ENCODE measurements at regions not wholly inside any gene's neighbourhood (a gene's known extent, or its start where the extent isn't known, plus 50 kb on each side); places are given as distances from the start of the nearest gene placed in this dataset.

DNA sequence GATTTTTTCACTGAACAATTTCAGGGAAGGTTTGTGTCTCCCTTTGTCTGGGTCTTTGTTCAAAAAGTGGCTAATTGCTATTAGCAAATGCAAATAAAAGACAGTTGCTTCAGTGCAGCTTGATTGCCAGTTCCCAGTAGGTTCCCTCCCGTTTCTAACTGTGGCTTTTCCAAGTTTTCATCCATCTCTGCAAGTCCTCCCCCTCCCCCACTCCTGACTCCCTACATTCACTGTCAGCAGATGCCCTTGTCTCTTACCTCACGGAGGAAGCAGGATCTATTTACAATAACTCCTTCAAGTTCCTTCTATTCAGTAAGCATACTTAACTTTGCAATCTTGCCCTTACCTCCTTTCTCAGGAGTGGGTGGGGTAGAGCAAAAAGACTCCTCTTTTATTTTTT, 55.4 kb upstream of the SCEL start:
- DNase-seq: no peak

DNA sequence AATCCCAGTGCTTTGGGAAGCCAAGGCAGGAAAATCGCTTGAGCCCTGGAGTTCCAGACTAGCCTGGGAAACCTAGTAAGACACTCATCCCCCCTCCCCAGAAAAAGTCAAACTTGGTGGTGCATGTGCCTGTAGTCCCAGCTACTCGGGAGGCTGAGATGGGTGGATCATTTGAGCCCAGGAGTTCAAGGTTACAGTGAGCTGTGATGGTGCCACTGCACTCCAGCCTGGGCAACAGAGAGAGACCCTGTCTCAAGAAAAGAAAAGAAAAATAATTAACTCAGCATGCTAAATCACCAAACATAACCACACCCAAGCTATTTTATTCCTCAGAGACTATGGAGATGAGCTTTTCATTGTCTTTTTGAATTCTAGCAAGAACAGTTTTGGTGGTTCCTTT, 56.2 kb upstream of the SCEL start:
- no peak for DNase-seq

DNA sequence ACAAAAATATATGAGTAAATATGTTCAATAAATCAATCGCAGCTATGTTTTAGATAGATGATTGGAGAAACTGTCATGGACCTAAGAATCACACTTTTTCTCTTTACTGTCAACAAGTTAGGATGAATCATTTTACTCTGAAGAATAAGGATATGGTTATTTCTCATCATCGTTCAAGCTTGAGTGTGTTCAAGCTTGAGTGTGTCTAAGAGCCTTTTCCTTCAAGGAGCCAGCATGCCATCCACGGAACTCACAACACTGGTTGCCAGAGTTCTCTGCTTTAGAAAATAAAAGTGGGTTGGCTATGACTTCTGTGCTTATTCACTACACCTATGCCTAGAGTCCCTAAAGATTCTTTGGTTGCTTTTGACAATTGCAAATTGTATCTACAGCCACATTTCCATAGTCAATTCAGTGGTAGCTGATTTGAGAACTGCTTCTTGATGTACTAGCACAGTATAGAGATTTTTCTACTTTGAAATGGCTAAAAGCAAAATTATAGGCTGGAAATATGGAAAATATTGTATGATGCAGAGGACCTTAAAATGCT, 58.1 kb upstream of the SCEL start:
- no peak for DNase-seq

DNA sequence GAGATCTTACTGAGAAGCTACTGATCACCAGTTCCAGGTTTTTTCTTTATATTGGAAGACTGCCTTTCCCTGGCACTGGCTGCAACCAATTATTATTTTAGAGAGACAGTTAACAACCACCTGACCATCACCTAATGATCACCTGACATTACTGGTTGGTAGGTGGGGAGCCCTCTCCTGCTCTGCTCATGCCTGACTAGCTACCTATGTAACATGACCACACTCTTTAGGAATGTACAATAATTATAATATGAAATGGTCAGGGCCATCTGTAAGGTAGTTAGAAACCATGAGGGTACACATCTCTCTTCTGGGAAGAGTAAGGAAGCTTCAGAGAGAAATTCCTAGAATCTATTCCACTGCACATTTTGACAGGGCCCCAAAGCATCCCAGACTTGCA, 59.0 kb upstream of the SCEL start:
- no peak for DNase-seq

DNA sequence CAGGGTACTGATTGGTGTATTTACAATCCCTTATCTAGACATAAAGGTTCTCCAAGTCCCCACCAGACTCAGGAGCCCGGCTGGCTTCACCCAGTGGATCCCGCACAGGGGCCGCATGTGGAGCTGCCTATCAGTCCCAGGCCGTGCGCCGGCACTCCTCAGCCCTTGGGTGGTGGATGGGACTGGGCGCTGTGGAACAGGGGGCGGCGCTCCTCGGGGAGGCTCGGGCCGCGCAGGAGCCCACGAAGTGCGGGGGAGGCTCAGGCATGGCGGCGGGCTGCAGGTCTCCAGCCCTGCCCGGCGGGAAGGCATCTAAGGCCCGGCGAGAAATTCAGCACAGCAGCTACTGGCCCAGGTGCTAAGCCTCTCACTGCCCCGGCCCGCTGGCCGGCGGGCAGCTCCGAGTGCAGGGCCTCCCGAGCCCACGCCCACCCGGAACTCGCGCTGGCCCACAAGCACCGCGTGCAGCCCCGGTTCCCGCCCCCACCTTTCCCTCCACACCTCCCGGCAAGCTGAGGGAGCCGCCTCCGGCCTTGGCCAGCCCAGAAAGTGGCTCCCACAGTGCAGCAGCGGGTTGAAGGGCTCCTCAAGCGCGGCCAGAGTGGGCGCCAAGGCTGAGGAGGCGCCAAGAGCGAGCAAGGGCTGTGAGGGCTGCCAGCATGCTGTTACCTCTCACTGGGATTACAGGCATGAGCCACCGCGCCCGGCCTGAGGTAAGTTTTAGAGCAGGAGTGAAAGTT, 60.0 kb upstream of the SCEL start:
- DNase-seq: no peak

DNA sequence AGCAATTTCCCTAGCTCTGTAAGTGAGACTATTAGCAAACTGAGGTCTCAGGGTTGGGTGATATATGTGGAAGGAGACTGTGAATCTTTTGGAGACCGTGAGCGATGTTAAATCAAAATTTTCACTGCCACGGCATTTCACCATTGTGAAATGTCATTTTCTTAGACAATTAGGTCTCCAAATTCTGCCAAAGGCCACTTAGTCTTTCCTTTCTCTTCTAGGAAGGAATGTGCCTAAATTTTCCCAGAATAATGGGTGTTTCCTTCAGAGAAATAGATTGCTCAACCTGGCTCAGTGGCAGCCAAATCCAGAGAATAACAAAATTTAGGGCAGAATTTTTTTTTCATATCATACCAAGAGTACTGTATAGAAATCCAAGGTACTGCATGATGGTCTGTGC, 64.5 kb upstream of the SCEL start:
- DNase-seq: no peak

DNA sequence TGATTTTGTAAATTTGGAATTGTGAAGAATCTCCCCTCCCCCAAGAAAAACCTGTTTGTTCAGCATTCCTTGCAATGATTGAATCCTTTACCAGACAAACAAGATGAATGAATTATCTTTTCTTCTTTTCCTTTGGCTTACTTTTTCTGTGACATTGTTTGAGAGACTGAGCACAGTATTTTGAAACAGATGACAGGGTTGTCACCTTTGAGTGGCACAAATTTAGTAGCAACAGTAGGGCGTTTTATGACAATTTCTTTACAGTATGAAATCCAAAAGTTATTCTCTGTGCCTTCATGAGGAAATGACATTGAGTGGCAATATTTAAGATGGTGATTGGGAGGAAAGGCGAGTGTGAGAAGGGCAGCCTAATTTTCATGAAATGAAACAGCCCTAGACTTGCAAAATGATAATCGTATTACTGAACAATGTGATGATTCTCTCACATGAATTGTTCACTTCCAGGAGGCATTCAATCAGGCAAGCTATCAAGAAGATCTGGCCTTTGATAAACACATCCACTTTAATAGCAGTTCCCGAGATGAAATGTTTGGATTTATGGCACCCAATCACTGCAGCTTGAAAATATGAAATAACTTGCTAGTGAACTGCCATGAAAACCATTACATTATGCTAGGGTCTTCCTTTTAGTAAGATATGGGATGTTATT, 68.6 kb upstream of the SCEL start:
- no peak for DNase-seq

DNA sequence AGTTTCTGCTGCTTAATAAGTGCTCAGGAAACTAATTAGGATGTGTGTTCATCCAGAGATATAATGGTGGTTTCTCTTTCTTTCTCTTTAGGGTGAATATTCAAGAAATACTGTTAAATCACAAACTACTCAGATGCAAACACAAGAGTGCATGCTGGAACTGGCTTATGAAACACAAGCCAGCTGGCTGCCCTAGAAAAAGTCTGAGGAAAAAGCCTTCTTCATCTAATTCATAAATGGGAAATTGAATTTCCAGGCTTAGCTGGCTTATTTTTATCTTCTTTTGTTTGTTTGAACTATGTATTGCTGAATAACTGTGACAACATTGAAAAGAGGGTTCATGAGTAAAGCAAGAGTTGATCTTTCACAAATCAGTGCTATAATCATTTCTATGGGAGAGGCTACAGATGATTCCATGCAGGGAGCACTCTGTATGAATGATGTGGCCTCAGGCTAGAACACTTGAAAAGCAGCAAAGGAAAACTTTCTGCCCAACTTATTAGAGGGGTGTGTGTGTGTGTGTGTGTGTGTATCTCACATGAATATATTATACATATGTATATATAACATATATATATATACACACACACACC, 69.8 kb upstream of the SCEL start:
- no peak for DNase-seq

DNA sequence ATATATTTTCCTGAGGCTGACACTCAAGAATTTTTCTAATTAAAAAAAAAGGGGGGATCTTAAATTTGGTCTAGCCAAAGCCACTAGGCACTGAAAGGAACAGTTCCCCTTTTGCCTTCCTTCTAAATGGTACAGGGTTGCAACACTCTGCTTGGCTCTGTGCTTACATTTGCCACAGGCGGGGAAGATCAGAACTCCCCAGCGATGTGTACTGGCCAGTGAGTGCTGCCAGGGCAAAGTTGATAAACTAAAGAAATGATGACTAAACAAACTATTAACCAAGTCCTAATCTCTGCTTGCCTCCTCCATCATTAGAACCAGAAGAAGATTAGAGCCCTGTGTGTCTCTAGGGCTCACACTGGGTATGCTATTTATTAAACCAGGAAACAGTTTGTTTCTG, 75.3 kb upstream of the SCEL start:
- peak in 1 of 56 donors; percentile 24 for DNase-seq

DNA sequence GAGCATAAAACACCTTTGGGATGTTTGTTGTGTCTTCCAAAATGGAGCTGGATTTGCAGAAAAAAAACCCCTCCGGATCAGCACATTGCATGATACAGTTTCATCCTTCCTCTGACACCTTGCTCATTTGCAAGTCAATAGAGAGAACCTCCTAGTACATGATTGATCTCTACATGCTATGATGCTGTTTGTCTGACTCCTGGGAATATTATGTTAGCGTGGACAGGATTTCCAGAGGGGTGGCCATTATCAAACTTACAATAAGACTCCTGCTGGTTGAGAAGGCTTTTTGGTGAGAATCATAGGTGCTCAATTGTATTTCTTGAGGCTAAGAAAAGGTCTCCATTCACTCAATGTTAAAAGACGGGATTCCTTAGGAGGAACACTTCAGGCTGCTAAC, 75.9 kb upstream of the SCEL start:
- DNase-seq: no peak

DNA sequence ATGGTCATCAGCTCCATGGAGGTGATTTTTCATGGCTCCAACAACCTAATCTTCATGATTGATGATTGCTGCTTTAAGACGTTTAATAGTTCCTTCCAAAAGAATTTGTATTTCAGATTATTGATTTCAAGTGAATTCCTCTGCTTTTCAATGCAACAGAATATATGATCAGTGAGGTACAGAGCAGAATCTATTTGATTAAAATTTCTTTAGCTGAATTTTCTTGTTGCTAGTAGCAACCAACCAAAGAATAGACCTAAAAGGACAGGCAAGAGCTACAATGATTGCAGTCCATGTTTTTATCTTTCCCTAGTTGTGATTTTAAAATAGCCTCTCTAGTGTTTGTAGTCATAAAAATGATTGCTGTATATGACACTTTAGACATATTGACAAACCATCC, 76.8 kb upstream of the SCEL start:
- no peak for DNase-seq

DNA sequence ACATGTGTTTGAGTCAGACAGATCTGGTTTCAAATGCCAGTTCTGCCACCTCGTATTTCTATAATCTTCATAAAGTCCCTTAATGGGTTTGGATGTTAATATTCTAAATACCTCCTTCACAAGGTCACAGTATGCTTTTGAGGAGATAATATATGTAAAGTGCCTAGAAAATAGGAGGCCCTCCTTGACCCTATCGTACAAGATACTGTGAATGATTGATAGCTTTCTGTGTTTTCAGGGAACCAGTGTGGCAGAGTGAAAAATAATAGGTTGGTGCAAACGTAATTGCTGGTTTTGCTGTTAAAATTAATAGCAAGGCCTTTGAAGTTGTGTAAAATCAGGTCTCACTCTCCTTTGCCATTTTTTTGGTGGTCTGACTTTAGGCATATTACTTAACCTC, 77.5 kb upstream of the SCEL start:
- DNase-seq: no peak

DNA sequence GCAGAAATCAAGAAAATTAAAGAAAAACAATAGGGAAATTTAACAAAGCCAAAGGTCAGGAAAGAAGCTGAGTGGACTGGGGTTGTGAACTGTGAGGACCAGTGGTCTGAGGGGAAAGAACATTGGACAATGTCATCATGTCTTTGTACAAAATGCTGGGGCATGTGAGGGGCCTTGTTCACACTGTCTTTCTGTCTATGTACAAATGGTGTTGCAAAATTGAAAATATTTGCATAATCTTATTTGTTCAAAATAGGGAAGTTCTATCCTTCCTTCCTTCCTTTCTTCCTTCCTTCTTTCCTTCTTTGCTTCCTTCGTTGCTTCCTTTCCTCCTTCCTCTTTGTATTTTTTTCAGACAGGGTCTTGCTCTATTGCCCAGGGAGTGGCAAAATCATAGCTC, 79.2 kb upstream of the SCEL start:
- DNase-seq: no peak

DNA sequence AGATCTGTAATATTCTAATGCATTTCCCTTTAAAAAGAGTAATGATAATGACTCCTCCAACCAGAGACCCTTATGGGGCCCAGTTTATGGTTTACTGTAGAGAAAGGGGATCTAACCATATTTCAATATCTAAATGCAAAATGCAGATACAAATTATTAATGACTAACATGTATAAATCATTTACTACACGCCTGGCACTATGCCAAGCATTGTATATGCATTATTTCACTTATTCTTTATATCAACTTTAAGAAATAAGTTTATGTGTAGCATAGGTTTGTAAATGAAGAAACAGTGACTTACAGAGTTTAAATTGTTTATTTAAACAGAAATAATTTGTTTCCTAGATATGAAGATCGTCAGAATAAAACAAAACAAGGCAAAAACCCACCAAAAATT, 86.2 kb upstream of the SCEL start:
- no peak for DNase-seq

DNA sequence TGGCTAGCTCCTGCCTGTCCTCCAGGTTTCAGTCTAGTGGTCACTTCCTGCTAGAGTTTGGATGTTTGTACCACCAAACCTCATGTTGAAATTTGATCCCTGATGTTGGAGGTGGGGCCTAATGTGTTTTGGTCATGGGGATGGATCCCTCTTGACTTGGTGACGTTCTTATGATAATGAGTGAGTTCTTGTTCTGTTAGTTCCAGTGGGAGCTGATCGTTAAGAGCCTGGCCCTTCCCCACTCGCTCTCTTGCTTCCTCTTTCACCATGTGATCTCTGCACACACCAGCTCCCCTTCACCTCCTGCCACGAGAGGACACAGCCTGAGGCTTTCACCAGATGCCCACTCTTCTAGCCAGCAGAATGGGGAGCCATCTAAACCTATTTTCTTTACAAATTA, 86.8 kb upstream of the SCEL start:
- DNase-seq: peak in 4 of 56 donors; percentile 3 to 26 (median 7)

DNA sequence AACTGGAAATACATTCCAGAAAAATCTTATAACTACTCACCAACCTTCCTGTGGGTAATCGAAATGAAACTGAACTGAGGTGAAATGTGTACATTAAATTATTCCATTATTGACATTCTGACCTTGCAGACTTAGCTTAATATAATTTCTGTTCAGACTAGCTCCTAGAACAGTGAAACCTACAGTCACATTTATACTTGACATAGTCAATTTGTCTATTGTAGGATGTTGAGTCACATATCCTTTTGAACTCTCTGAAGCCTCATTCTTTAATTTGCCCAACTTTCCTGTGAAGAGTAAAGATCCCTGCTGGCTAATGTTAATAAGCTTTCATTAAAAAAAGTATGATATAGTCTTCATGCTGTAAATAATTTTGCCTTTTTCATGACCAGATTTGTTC, 92.0 kb upstream of the SCEL start:
- DNase-seq: no peak

DNA sequence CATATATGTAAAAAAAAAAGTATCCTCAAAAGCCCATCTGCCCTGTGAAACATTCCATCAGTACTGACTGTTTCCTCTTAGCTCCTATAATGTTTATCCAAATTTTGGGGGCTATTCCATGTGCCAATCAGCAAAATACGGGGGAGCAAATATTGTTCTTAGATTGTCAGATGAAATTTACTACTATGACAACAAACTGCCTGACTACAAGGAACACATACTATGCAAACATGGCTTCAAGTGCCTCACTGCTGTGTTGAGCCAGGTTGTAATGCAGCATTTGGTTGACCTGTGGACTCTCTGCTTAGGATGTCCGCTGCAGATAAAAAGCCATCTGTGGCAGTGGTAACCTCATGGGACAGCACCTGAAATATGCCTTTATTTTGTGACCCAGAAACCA, 98.2 kb upstream of the SCEL start:
- DNase-seq: no peak

DNA sequence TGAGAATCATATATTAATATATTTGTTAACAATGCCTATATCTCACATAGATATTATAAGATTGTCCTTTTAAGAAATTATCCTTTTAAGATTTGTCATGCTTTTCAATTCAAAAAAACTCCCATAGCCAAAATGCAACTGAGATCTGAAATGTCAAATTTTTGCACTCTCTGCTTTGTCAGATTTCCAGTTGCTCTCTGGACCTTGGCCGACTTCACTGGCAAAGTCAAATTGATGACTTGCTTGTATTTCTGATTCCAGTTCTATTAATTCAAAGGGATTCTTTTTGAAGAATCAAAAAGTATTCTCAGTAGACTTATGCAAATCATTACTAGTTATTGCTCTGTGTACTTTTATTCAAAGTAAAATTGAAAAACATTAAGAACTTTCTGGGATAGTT, 101.2 kb upstream of the SCEL start:
- DNase-seq: no peak

DNA sequence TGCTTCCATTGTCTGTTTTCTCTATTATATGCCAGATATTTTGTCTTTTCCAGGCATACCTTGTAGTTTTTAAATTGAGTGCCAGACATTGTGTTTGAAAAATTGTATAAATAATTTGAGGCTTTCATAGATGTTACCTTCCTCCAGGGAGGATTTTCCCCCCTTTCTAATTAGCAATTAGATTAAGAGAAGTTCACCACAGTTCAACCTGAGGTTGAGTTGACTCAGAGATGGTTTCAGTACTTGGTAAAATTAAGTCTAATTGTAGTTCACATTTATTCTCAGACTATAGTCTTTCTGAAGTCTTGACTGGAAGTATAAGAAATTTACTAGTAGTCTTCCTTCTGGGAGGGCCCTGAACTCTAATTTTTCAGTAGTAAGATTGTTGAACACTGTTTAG, 104.1 kb upstream of the SCEL start:
- DNase-seq: no peak

DNA sequence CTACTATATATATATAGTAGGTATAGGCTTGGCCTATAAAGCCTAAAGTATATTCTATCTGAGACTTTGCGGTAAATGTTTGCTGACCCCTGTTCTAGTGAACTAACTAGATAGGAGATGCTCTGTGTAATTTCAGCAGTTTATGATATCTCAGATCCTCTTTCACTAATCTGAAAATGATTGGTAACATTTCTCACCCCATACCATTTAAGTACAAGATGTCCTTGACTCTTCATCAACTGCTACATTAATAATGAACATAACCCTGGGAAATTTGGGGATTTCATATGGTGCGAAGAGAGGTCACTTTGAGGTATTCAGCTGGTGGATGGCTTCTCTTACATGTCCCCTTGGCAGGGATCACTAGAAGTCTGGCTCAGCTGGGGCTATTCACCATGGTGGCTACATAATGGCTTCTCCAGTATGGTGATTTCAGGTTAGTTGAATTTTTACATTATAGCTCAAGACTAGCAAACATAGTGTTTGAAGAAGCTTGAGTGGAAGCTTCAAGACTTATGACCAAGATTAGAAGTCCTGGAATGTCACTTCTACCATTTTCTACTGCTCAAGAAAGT, 103.6 kb upstream of the MYCBP2 start:
- no peak for DNase-seq

DNA sequence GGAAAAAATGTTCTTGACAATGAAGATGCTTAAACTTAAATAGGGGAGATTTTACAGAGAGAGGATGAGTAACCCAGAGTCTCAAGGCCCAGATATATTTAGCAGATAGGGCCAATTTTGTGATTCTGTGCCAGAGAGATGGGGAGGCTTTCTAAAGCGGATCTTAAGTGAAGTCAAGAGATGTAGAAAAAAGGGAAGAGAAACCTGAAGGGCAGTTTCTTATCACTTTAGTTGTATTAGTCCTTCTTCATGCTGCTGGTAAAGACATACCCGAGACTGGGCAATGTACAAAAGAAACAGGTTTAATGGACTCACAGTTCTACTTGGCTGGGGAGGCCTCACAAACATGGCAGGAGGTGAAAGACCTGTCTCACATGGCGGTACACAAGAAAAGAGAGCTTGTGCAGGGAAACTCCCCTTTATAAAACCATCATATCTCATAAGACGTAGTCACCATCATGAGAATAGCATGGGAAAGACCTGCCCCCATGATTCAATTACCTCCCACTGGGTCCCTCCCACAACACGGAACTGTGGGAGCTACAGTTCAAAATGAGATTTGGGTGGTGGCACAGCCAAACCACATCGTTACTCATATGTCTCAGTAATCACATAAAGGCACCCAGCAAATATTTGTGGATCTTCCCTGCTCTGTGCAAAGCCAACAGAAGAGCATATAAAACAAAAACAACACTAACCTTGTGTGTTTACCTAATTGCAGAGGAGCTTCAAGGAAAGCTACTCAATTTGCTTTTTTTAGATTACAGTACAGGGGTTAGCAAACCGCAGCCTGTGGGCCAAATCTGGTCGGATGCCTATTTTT, 102.6 kb upstream of the MYCBP2 start:
- DNase-seq: no peak

DNA sequence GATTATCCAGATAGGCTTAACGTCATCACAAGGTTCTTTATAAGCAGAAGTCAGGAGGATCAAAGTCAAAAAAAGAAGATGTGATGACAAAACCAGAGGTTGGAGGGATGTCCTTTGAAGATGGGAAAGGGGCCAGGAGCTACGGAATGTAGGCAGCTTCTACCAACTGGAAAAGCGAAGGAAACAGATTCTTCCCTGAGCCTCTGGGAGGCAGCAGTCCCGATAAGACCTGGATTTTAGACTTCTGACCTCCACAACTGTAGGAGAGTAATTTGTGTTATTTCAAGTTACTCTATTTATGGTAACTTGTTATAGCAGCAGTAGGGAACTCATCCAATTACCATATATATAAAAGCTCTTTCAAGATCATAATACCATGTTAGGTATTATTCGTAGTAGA, 98.8 kb upstream of the MYCBP2 start:
- DNase-seq: no peak
